B cell (primary cell): ENCODE measurements at regions not wholly inside any gene's neighbourhood (a gene's known extent, or its start where the extent isn't known, plus 50 kb on each side); places are given as distances from the start of the nearest gene placed in this dataset.

Source experiments
- ATAC-seq: fragments of 200-7000 bp; cut with Tn5 transposase; one replicate; pipeline ENCODE4 v1.10.0; 2021; ENCODE audit warnings: low read depth, mild to moderate bottlenecking, moderate number of reproducible peaks, moderate library complexity
- CTCF ChIA-PET: fragments of 350-600 bp; sonication (Branson Sonifier 250); formaldehyde crosslinking; loops from one replicate; lab custom pipeline; 2021; ENCODE audit warnings: antibody characterized with exemption, inconsistent platforms; lab: Charles Lee
- POLR2A ChIA-PET: fragments of 350-600 bp; sonication (Branson Sonifier 250); formaldehyde crosslinking; loops from one replicate; lab custom pipeline; 2021; ENCODE audit warnings: antibody characterized with exemption; lab: Charles Lee
- DNase-seq: peaks from one replicate; pipeline ENCODE4 v3.0.0; 2013
- H2AFZ ChIP-seq: 2 replicates; pipeline ENCODE4 v1.6.1; 2012; ENCODE audit warnings: mild to moderate bottlenecking, low read depth, low read length; ENCODE audit not compliant: insufficient read depth, poor library complexity, severe bottlenecking
- H3K27ac ChIP-seq, 2 donors: 1 replicate in 1 of 2; 2 replicates in 1 of 2; pipeline ENCODE4 v1.5.1; 2012 to 2013; ENCODE audit warnings: low read length in 2 of 2, mild to moderate bottlenecking in 2 of 2, moderate library complexity in 1 of 2
- H3K27me3 ChIP-seq, 4 experiments: fragments of 200-600 bp in 1 of 4; sonication (generic) in 1 of 4; replicated peaks in 1 of 4; 1 replicate in 2 of 4; 2 replicates in 2 of 4; pipeline versions ENCODE4 v1.6.1 to v1.7.0; 2013 to 2016; ENCODE audit warnings: low read length in 3 of 4, mild to moderate bottlenecking in 2 of 4, mixed read lengths in 1 of 4, moderate library complexity in 1 of 4; ENCODE audit not compliant: insufficient read depth in 4 of 4, control insufficient read depth in 3 of 4; ENCODE audit errors: control extremely low read depth in 1 of 4
- H3K36me3 ChIP-seq, 2 experiments: replicated peaks in 1 of 2; 1 replicate in 1 of 2; 2 replicates in 1 of 2; pipeline versions ENCODE4 v1.6.1 to v1.7.1; 2013; ENCODE audit warnings: low read length in 1 of 2; ENCODE audit not compliant: insufficient read depth in 2 of 2, control insufficient read depth in 1 of 2; ENCODE audit errors: control extremely low read depth in 1 of 2, extremely low read depth in 1 of 2
- H3K4me1 ChIP-seq, 2 donors: fragments of 200-600 bp in 1 of 2; sonication (generic) in 1 of 2; 1 replicate in 1 of 2; 2 replicates in 1 of 2; pipeline versions ENCODE4 v1.5.1 to v1.6.1; 2013 to 2017; ENCODE audit warnings: low read length in 2 of 2; ENCODE audit not compliant: control insufficient read depth in 2 of 2, insufficient read depth in 2 of 2
- H3K4me2 ChIP-seq: replicated peaks from 2 replicates; pipeline ENCODE3; 2012; ENCODE audit warnings: mild to moderate bottlenecking, low read depth, low read length; ENCODE audit not compliant: poor library complexity, severe bottlenecking
- H3K4me3 ChIP-seq, 5 experiments: fragments of 200-600 bp in 1 of 5; sonication (generic) in 1 of 5; 1 replicate in 3 of 5; 2 replicates in 2 of 5; pipeline versions ENCODE4 v1.5.1 to v1.7.0; 2011 to 2016; ENCODE audit warnings: low read length in 4 of 5, mild to moderate bottlenecking in 4 of 5, low read depth in 2 of 5, control low read depth in 1 of 5, moderate library complexity in 1 of 5; ENCODE audit not compliant: insufficient read depth in 1 of 5; ENCODE audit errors: control extremely low read depth in 1 of 5, extremely low read depth in 1 of 5
- H3K79me2 ChIP-seq: fragments of 200-600 bp; sonication (generic); one replicate; pipeline ENCODE4 v1.6.0; 2016; ENCODE audit warnings: low read length; ENCODE audit not compliant: control insufficient read depth, insufficient read depth
- H3K9ac ChIP-seq: fragments of 200-600 bp; sonication (generic); 2 replicates; pipeline ENCODE4 v1.6.1; 2017; ENCODE audit warnings: mild to moderate bottlenecking, low read length, moderate library complexity
- H3K9me3 ChIP-seq, 3 donors: one replicate each; pipeline versions ENCODE4 v1.6.1 to v1.7.1; 2013; ENCODE audit warnings: low read length in 2 of 3; ENCODE audit not compliant: control insufficient read depth in 2 of 3, insufficient read depth in 1 of 3; ENCODE audit errors: control extremely low read depth in 1 of 3
- H4K20me1 ChIP-seq: 2 replicates; pipeline ENCODE4 v1.6.0; 2012; ENCODE audit warnings: mild to moderate bottlenecking, low read length; ENCODE audit not compliant: insufficient read depth, control insufficient read depth, poor library complexity, severe bottlenecking
- H3K27ac Mint-ChIP-seq: one replicate; pipeline ENCODE4 v1.8.0; 2021; ENCODE audit warnings: mixed read lengths
- H3K27me3 Mint-ChIP-seq: one replicate; pipeline ENCODE4 v1.8.0; 2021; ENCODE audit warnings: mixed read lengths
- H3K4me1 Mint-ChIP-seq: one replicate; pipeline ENCODE4 v1.8.0; 2021; ENCODE audit warnings: mixed read lengths
- H3K4me3 Mint-ChIP-seq: one replicate; pipeline ENCODE4 v1.8.0; 2021; ENCODE audit warnings: mixed read lengths
- H3K9me3 Mint-ChIP-seq: one replicate; pipeline ENCODE4 v1.8.0; 2022; ENCODE audit warnings: mixed read lengths; ENCODE audit not compliant: insufficient read depth
- EZH2 ChIP-seq: IDR thresholded peaks from 2 replicates; pipeline ENCODE4 v1.6.1; 2012; ENCODE audit warnings: borderline replicate concordance, low read depth, mild to moderate bottlenecking, moderate library complexity, low read length; ENCODE audit not compliant: insufficient read depth, poor library complexity, severe bottlenecking
- WGBS: methylation state at CpG from one replicate; pipeline ENCODE4 v1.1.5; 2013; ENCODE audit warnings: missing lambda C conversion rate; ENCODE audit not compliant: insufficient coverage; 5-methylcytosine and 5-hydroxymethylcytosine counted together
- intact Hi-C: fragments of 100-400 bp; cut with micrococcal nuclease; formaldehyde crosslinking; loops from one replicate; pipeline ENCODE4 v1.10.0; 2022
- TF ChIP-seq, protein P1 (sequence below): fragments of 200-600 bp; IDR thresholded peaks from one replicate; pipeline ENCODE4 v1.8.0; 2022; ENCODE audit warnings: antibody characterized with exemption, mild to moderate bottlenecking

DNA sequence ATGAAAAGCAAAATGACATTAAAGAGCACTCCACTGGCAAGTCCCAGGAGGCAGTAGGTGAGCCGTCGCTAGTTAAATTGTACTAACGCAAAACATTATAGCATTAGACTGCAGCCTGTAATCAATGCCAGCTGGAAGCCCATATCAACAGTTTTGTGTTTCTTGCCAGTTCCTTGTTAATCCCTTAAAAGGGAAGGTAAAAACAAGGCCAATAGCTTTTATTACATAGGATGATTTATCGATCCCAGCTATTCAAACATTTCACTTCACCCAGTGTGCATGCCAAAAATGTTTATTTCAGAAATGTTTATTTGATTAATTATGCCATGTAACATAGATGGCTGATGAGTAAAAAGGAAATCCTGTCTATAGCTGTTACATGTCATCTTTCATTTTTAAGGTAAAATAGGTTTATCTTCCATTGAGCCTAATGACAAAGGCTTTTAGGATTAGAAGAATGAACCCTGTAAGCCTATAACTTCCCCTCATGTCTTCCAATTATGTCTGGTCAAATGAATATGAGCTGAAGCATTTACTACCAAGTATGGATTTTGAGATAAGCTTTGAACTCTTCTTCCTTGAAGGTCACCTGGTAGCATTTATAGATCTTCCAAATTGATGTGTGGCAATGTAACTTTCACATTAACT, 591.2 kb downstream of the RNF144A start:
- TF ChIP-seq, protein P1, sequence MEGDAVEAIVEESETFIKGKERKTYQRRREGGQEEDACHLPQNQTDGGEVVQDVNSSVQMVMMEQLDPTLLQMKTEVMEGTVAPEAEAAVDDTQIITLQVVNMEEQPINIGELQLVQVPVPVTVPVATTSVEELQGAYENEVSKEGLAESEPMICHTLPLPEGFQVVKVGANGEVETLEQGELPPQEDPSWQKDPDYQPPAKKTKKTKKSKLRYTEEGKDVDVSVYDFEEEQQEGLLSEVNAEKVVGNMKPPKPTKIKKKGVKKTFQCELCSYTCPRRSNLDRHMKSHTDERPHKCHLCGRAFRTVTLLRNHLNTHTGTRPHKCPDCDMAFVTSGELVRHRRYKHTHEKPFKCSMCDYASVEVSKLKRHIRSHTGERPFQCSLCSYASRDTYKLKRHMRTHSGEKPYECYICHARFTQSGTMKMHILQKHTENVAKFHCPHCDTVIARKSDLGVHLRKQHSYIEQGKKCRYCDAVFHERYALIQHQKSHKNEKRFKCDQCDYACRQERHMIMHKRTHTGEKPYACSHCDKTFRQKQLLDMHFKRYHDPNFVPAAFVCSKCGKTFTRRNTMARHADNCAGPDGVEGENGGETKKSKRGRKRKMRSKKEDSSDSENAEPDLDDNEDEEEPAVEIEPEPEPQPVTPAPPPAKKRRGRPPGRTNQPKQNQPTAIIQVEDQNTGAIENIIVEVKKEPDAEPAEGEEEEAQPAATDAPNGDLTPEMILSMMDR: no peak
- no peak for TF ChIP-seq EZH2
- WGBS: 100% methylated on average over 3 of the region's 4 CpGs
- intact Hi-C loops: no loop called here

GRCh38 chr2:7510353-7510752, 593.1 kb downstream of the RNF144A start:
- H3K9ac ChIP-seq: no peak overlapping the region
- no peaks in the 10 kb centered on the region for H4K20me1 ChIP-seq
- Mint-ChIP-seq H3K27ac (no peak overlapping the region), H3K4me3 (no peak overlapping the region), H3K9me3 (no peaks in the 10 kb centered on the region), H3K4me1 (no peaks in the 10 kb centered on the region), H3K27me3 (peaks cover 7% of the 10 kb centered on the region)
- no peak overlapping the region for H3K27ac ChIP-seq
- ChIA-PET POLR2A (no interaction called here), CTCF (no interaction called here)
- peaks cover 0 to 5% (median 0%) of the 10 kb centered on the region in 3 donors for H3K9me3 ChIP-seq
- no peak overlapping the region for H3K4me3 ChIP-seq
- ATAC-seq (no peak), DNase-seq (no peak)
- no peak overlapping the region for H3K4me2 ChIP-seq
- no peaks in the 10 kb centered on the region for H3K4me1 ChIP-seq
- WGBS: 95% methylated on average over 3 of the region's 4 CpGs
- H2AFZ ChIP-seq: no peak overlapping the region
- intact Hi-C loops: no loop called here
- TF ChIP-seq, protein P1: no peak
- no peak for TF ChIP-seq EZH2
- H3K36me3 ChIP-seq: no peaks in the 10 kb centered on the region
- no peaks in the 10 kb centered on the region for H3K27me3 ChIP-seq
- no peaks in the 10 kb centered on the region for H3K79me2 ChIP-seq

More for the DNA sequence above, 591.2 kb downstream of the RNF144A start:
- Mint-ChIP-seq H3K4me1 (no peaks in the 10 kb centered on the region), H3K9me3 (no peaks in the 10 kb centered on the region), H3K4me3 (no peak overlapping the region), H3K27me3 (peaks cover 7% of the 10 kb centered on the region), H3K27ac (no peak overlapping the region)
- H3K79me2 ChIP-seq: no peaks in the 10 kb centered on the region
- ChIA-PET CTCF (no interaction called here), POLR2A (no interaction called here)
- no peaks in the 10 kb centered on the region for H3K4me1 ChIP-seq
- H3K27me3 ChIP-seq: no peaks in the 10 kb centered on the region
- H4K20me1 ChIP-seq: no peaks in the 10 kb centered on the region
- no peak overlapping the region for H3K9ac ChIP-seq
- peaks cover 0 to 5% (median 0%) of the 10 kb centered on the region in 3 donors for H3K9me3 ChIP-seq
- H3K4me2 ChIP-seq: no peak overlapping the region
- ATAC-seq: no peak
- H3K4me3 ChIP-seq: no peak overlapping the region
- DNase-seq: no peak
- H2AFZ ChIP-seq: no peak overlapping the region
- H3K27ac ChIP-seq: no peak overlapping the region
- H3K36me3 ChIP-seq: no peaks in the 10 kb centered on the region
